Loucy (cell line): ENCODE measurements at regions not wholly inside any gene's neighbourhood (a gene's known extent, or its start where the extent isn't known, plus 50 kb on each side); places are given as distances from the start of the nearest gene placed in this dataset.

ENCODE experiments used
- H2AFZ ChIP-seq: fragments of 200-600 bp; sonication (generic); 2 replicates; pipeline ENCODE4 v1.6.0; 2016; ENCODE audit warnings: antibody characterized with exemption, mild to moderate bottlenecking, low read length, moderate library complexity
- H3F3A ChIP-seq: fragments of 200-600 bp; 2 replicates; pipeline ENCODE4 v1.6.0; 2016; ENCODE audit warnings: antibody characterized with exemption, low read depth, mild to moderate bottlenecking
- H3K27me3 ChIP-seq: fragments of 200-600 bp; sonication (generic); 2 replicates; pipeline ENCODE4 v1.6.1; 2014; ENCODE audit warnings: low read length, mild to moderate bottlenecking; ENCODE audit not compliant: insufficient read depth, poor library complexity, severe bottlenecking
- H3K36me3 ChIP-seq: fragments of 200-600 bp; sonication (generic); 2 replicates; pipeline ENCODE4 v1.6.1; 2016; ENCODE audit warnings: low read length; ENCODE audit not compliant: insufficient read depth
- H3K4me1 ChIP-seq: fragments of 200-600 bp; sonication (generic); 2 replicates; pipeline ENCODE4 v1.5.1; 2014; ENCODE audit warnings: low read length, mild to moderate bottlenecking; ENCODE audit not compliant: insufficient read depth, poor library complexity, severe bottlenecking
- H3K4me2 ChIP-seq: fragments of 200-600 bp; sonication (generic); 2 replicates; pipeline ENCODE4 v1.6.0; 2014; ENCODE audit warnings: antibody characterized with exemption, low read length, low read depth, mild to moderate bottlenecking; ENCODE audit not compliant: poor library complexity, severe bottlenecking
- H3K4me3 ChIP-seq: fragments of 200-600 bp; sonication (generic); 2 replicates; pipeline ENCODE4 v1.5.1; 2014; ENCODE audit warnings: low read length, mild to moderate bottlenecking, mixed read lengths; ENCODE audit not compliant: poor library complexity, severe bottlenecking
- H3K79me2 ChIP-seq: fragments of 200-600 bp; sonication (generic); 2 replicates; pipeline ENCODE4 v1.6.1; 2014; ENCODE audit warnings: low read length; ENCODE audit not compliant: insufficient read depth
- H3K9ac ChIP-seq: fragments of 200-600 bp; sonication (generic); 2 replicates; pipeline ENCODE4 v1.6.0; 2014; ENCODE audit warnings: mild to moderate bottlenecking, low read depth, low read length, moderate library complexity; ENCODE audit not compliant: poor library complexity, severe bottlenecking
- H3K9me2 ChIP-seq: fragments of 200-600 bp; sonication (generic); replicated peaks from 2 replicates; pipeline ENCODE4 v1.6.1; 2016; ENCODE audit warnings: low read depth, low read length, mixed read lengths
- H3K9me3 ChIP-seq: fragments of 200-600 bp; sonication (generic); 2 replicates; pipeline ENCODE4 v1.6.1; 2014; ENCODE audit warnings: mild to moderate bottlenecking, antibody characterized with exemption, low read length, low read depth; ENCODE audit not compliant: insufficient read depth
- H4K20me1 ChIP-seq: fragments of 200-600 bp; sonication (generic); 2 replicates; pipeline ENCODE4 v1.6.0; 2014; ENCODE audit warnings: antibody characterized with exemption, low read length, mild to moderate bottlenecking; ENCODE audit not compliant: insufficient read depth, poor library complexity, severe bottlenecking
- CTCF ChIP-seq: fragments of 200-600 bp; sonication (generic); conservative IDR thresholded peaks from 2 replicates; pipeline ENCODE4 v1.5.1; 2014; ENCODE audit warnings: mild to moderate bottlenecking, antibody characterized with exemption, low read length
- EZH2phosphoT487 ChIP-seq: fragments of 200-600 bp; IDR thresholded peaks from 2 replicates; pipeline ENCODE4 v1.6.1; 2018; ENCODE audit warnings: antibody characterized with exemption, mild to moderate bottlenecking, moderate library complexity, borderline replicate concordance

GRCh38 chr5:164184158-164184557, 678.7 kb downstream of the MAT2B start:
- Histone ChIP-seq H3K27me3 (no peaks in the 10 kb centered on the region), H2AFZ (no peak overlapping the region), H4K20me1 (no peaks in the 10 kb centered on the region), H3F3A (no peaks in the 10 kb centered on the region), H3K9me2 (no peaks in the 10 kb centered on the region), H3K36me3 (no peaks in the 10 kb centered on the region), H3K9ac (no peak overlapping the region), H3K9me3 (no peaks in the 10 kb centered on the region), H3K4me3 (no peak overlapping the region), H3K4me2 (no peak overlapping the region), H3K79me2 (no peaks in the 10 kb centered on the region), H3K4me1 (no peaks in the 10 kb centered on the region)
- TF ChIP-seq CTCF, result no peak
- no peak for TF ChIP-seq EZH2phosphoT487

GRCh38 chr5:164185000-164185399, 679.6 kb downstream of the MAT2B start:
- Histone ChIP-seq H3K9me2 (no peaks in the 10 kb centered on the region), H3K9me3 (no peaks in the 10 kb centered on the region), H3K4me3 (no peak overlapping the region), H3K36me3 (no peaks in the 10 kb centered on the region), H3K27me3 (no peaks in the 10 kb centered on the region), H3K4me1 (no peaks in the 10 kb centered on the region), H4K20me1 (no peaks in the 10 kb centered on the region), H2AFZ (no peak overlapping the region), H3K9ac (no peak overlapping the region), H3K79me2 (no peaks in the 10 kb centered on the region), H3F3A (no peaks in the 10 kb centered on the region), H3K4me2 (no peak overlapping the region)
- TF ChIP-seq CTCF (no peak), EZH2phosphoT487 (no peak)

GRCh38 chr5:164186550-164186949, 681.1 kb downstream of the MAT2B start:
- Histone ChIP-seq H3F3A (no peaks in the 10 kb centered on the region), H3K27me3 (no peaks in the 10 kb centered on the region), H3K9ac (no peak overlapping the region), H3K79me2 (no peaks in the 10 kb centered on the region), H3K36me3 (no peaks in the 10 kb centered on the region), H4K20me1 (no peaks in the 10 kb centered on the region), H3K9me2 (no peaks in the 10 kb centered on the region), H2AFZ (no peak overlapping the region), H3K9me3 (no peaks in the 10 kb centered on the region), H3K4me3 (no peak overlapping the region), H3K4me1 (no peaks in the 10 kb centered on the region), H3K4me2 (no peak overlapping the region)
- no peak for TF ChIP-seq EZH2phosphoT487
- TF ChIP-seq CTCF, result no peak
